ENCODE measurements at regions not wholly inside any gene's neighbourhood (a gene's known extent, or its start where the extent isn't known, plus 50 kb on each side); places are given as distances from the start of the nearest gene placed in this dataset.

- DNase-seq: no peak
These were observed 50.5 kb upstream of the NT5C1B start for GRCh38 chr2:18639756-18640453.

Measured in inflammatory macrophage treated with lipopolysaccharide for 4 hours (primary cell).